ENCODE measurements at regions not wholly inside any gene's neighbourhood (a gene's known extent, or its start where the extent isn't known, plus 50 kb on each side); places are given as distances from the start of the nearest gene placed in this dataset.

DNA sequence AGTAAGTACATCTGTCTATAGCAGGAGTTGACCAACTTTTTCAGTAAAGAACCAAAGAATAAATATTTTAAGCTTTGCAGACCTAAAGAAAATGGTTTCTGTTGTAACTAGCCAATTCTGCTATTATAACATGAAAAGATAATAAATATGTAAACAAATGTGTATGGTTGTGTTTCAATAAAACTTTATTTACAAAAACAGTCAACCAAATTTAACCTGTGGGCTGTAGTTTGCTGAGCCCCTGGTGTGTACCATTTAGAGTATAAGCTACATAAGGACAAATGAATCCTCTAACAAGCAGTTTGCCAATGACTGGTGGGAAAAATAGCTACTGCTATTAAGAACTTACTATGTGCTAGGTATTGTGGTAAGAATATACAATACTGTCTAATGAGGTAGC lies 79.4 kb downstream of the MAIP1 start:
- H3K4me1 ChIP-seq (ENCODE audit: control insufficient read depth, extremely low read depth, insufficient read depth, low read length) = no peaks in the 10 kb centered on the region
- H3K79me2 ChIP-seq (ENCODE audit: control insufficient read depth, insufficient read depth, low read length) = no peaks in the 10 kb centered on the region
- no peaks in the 10 kb centered on the region for H3K9me3 ChIP-seq (ENCODE audit: control insufficient read depth, insufficient read depth, low read depth, low read length)
- no peak overlapping the region for H3K4me2 ChIP-seq (ENCODE audit: extremely low read depth, insufficient read depth, low read length)
- H3K36me3 ChIP-seq (ENCODE audit: control insufficient read depth, insufficient read depth, low read length) = no peaks in the 10 kb centered on the region
- H3K4me3 ChIP-seq (replicated peaks in 1 of 4; ENCODE audit: control extremely low read depth in 1 of 4, insufficient read depth in 1 of 4, low read depth in 3 of 4, low read length in 4 of 4) = no peak overlapping the region
- no peaks in the 10 kb centered on the region for H4K20me1 ChIP-seq (ENCODE audit: control insufficient read depth, extremely low read depth, insufficient read depth, low read length)
- H2AFZ ChIP-seq (ENCODE audit: low read length) = no peak overlapping the region
- TF ChIP-seq CTCF (conservative IDR thresholded peaks at IDR 0.05 in 1 of 2, IDR thresholded peaks at IDR 0.05 in 1 of 2; ENCODE audit: low read depth in 1 of 2, low read length in 2 of 2) (no peak), EZH2 (IDR thresholded peaks at IDR 0.05; ENCODE audit: low read length, missing control alignments) (no peak)
- DNase-seq (ENCODE audit: low read depth in 2 of 2) = no peak
- no peak overlapping the region for H3K27ac ChIP-seq (ENCODE audit: insufficient read depth, low read length)
- H3K27me3 ChIP-seq (ENCODE audit: control insufficient read depth, insufficient read depth, low read length) = no peaks in the 10 kb centered on the region
- H3K9ac ChIP-seq (ENCODE audit: insufficient read depth, low read length) = no peak overlapping the region

- Histone ChIP-seq H3K9ac (ENCODE audit: insufficient read depth, low read length) (no peak overlapping the region), H3K27ac (ENCODE audit: insufficient read depth, low read length) (peak overlapping the region; percentile 69)
These were observed 84.6 kb downstream of the MAIP1 start for GRCh38 chr2:200039724-200040650.

GRCh38 chr2:200040831-200041230 lies 85.4 kb downstream of the MAIP1 start:
- Histone ChIP-seq H3K4me3 (replicated peaks in 1 of 4; ENCODE audit: control extremely low read depth in 1 of 4, insufficient read depth in 1 of 4, low read depth in 3 of 4, low read length in 4 of 4) (no peak overlapping the region), H2AFZ (ENCODE audit: low read length) (no peak overlapping the region), H4K20me1 (ENCODE audit: control insufficient read depth, extremely low read depth, insufficient read depth, low read length) (no peaks in the 10 kb centered on the region), H3K36me3 (ENCODE audit: control insufficient read depth, insufficient read depth, low read length) (no peaks in the 10 kb centered on the region), H3K27ac (ENCODE audit: insufficient read depth, low read length) (peak overlapping the region; percentile 40), H3K4me2 (ENCODE audit: extremely low read depth, insufficient read depth, low read length) (no peak overlapping the region), H3K9me3 (ENCODE audit: control insufficient read depth, insufficient read depth, low read depth, low read length) (no peaks in the 10 kb centered on the region), H3K4me1 (ENCODE audit: control insufficient read depth, extremely low read depth, insufficient read depth, low read length) (peaks cover 21% of the 10 kb centered on the region), H3K79me2 (ENCODE audit: control insufficient read depth, insufficient read depth, low read length) (no peaks in the 10 kb centered on the region), H3K27me3 (ENCODE audit: control insufficient read depth, insufficient read depth, low read length) (no peaks in the 10 kb centered on the region), H3K9ac (ENCODE audit: insufficient read depth, low read length) (no peak overlapping the region)
- DNase-seq (ENCODE audit: low read depth in 2 of 2) = peak; percentile 16 to 84
- TF ChIP-seq EZH2 (IDR thresholded peaks at IDR 0.05; ENCODE audit: low read length, missing control alignments) = no peak
- TF ChIP-seq CTCF (conservative IDR thresholded peaks at IDR 0.05 in 1 of 2, IDR thresholded peaks at IDR 0.05 in 1 of 2; ENCODE audit: low read depth in 1 of 2, low read length in 2 of 2) = no peak

More at GRCh38 chr2:200039724-200040650, 84.6 kb downstream of the MAIP1 start:
- no peaks in the 10 kb centered on the region for H3K36me3 ChIP-seq (ENCODE audit: control insufficient read depth, insufficient read depth, low read length)
- H3K4me1 ChIP-seq (ENCODE audit: control insufficient read depth, extremely low read depth, insufficient read depth, low read length) = peaks cover 21% of the 10 kb centered on the region
- H3K4me3 ChIP-seq (replicated peaks in 1 of 4; ENCODE audit: control extremely low read depth in 1 of 4, insufficient read depth in 1 of 4, low read depth in 3 of 4, low read length in 4 of 4) = no peak overlapping the region
- no peaks in the 10 kb centered on the region for H3K9me3 ChIP-seq (ENCODE audit: control insufficient read depth, insufficient read depth, low read depth, low read length)
- H4K20me1 ChIP-seq (ENCODE audit: control insufficient read depth, extremely low read depth, insufficient read depth, low read length) = no peaks in the 10 kb centered on the region
- H3K4me2 ChIP-seq (ENCODE audit: extremely low read depth, insufficient read depth, low read length) = no peak overlapping the region
- H2AFZ ChIP-seq (ENCODE audit: low read length) = no peak overlapping the region
- no peaks in the 10 kb centered on the region for H3K79me2 ChIP-seq (ENCODE audit: control insufficient read depth, insufficient read depth, low read length)
- no peaks in the 10 kb centered on the region for H3K27me3 ChIP-seq (ENCODE audit: control insufficient read depth, insufficient read depth, low read length)
- peak; percentile 92 to 98 for DNase-seq (ENCODE audit: low read depth in 2 of 2)
- TF ChIP-seq EZH2 (IDR thresholded peaks at IDR 0.05; ENCODE audit: low read length, missing control alignments) (no peak), CTCF (conservative IDR thresholded peaks at IDR 0.05 in 1 of 2, IDR thresholded peaks at IDR 0.05 in 1 of 2; ENCODE audit: low read depth in 1 of 2, low read length in 2 of 2) (no peak)

Data from fibroblast of lung (primary cell).